Smooth muscle cell (in vitro differentiated cells): ENCODE measurements at regions not wholly inside any gene's neighbourhood (a gene's known extent, or its start where the extent isn't known, plus 50 kb on each side); places are given as distances from the start of the nearest gene placed in this dataset.

Source experiments
- DNase-seq: peaks from one replicate; lab custom pipeline; 2025; ENCODE audit not compliant: unreplicated experiment; lab: John Stamatoyannopoulos, UW
- H2AFZ ChIP-seq: fragments of 200-600 bp; sonication (generic); 2 replicates; pipeline ENCODE4 v1.6.0; 2016; ENCODE audit warnings: antibody characterized with exemption, low read depth, mild to moderate bottlenecking
- H3F3A ChIP-seq: fragments of 200-600 bp; sonication (generic); 2 replicates; pipeline ENCODE4 v1.6.0; 2017; ENCODE audit warnings: antibody characterized with exemption, low read depth
- H3K27ac ChIP-seq: fragments of 200-600 bp; sonication (generic); 2 replicates; pipeline ENCODE4 v1.5.1; 2016; ENCODE audit warnings: low read depth, mild to moderate bottlenecking
- H3K27me3 ChIP-seq: fragments of 200-600 bp; sonication (generic); 2 replicates; pipeline ENCODE4 v1.6.1; 2016; ENCODE audit warnings: low read depth, mild to moderate bottlenecking
- H3K36me3 ChIP-seq: fragments of 200-600 bp; sonication (generic); 2 replicates; pipeline ENCODE4 v1.5.1; 2016; ENCODE audit warnings: low read depth
- H3K4me1 ChIP-seq: fragments of 200-600 bp; sonication (generic); 2 replicates; pipeline ENCODE4 v1.5.1; 2016; ENCODE audit warnings: low read depth
- H3K4me2 ChIP-seq: fragments of 200-600 bp; sonication (generic); 2 replicates; pipeline ENCODE4 v1.6.0; 2016; ENCODE audit warnings: mild to moderate bottlenecking
- H3K4me3 ChIP-seq: fragments of 200-600 bp; sonication (generic); 2 replicates; pipeline ENCODE4 v1.5.1; 2016; ENCODE audit warnings: mild to moderate bottlenecking
- H3K79me2 ChIP-seq: fragments of 200-600 bp; sonication (generic); 2 replicates; pipeline ENCODE4 v1.6.0; 2016; ENCODE audit warnings: low read depth, mild to moderate bottlenecking
- H3K9ac ChIP-seq: fragments of 200-600 bp; sonication (generic); 2 replicates; pipeline ENCODE4 v1.6.0; 2016; ENCODE audit warnings: low read depth
- H3K9me3 ChIP-seq: fragments of 200-600 bp; sonication (generic); replicated peaks from 2 replicates; pipeline ENCODE4 v1.5.1; 2016; ENCODE audit warnings: low read depth
- H4K20me1 ChIP-seq: fragments of 200-600 bp; sonication (generic); 2 replicates; pipeline ENCODE4 v1.6.0; 2016; ENCODE audit warnings: low read depth
- CTCF ChIP-seq: fragments of 200-600 bp; sonication (generic); IDR thresholded peaks from 2 replicates; pipeline ENCODE4 v1.5.1; 2017; ENCODE audit warnings: borderline replicate concordance, mild to moderate bottlenecking, antibody characterized with exemption; ENCODE audit not compliant: insufficient read depth, poor library complexity, severe bottlenecking
- WGBS: methylation state at CpG from one replicate; pipeline ENCODE4 v1.1.7; 2016; ENCODE audit warnings: low lambda C conversion rate; 5-methylcytosine and 5-hydroxymethylcytosine counted together

DNA sequence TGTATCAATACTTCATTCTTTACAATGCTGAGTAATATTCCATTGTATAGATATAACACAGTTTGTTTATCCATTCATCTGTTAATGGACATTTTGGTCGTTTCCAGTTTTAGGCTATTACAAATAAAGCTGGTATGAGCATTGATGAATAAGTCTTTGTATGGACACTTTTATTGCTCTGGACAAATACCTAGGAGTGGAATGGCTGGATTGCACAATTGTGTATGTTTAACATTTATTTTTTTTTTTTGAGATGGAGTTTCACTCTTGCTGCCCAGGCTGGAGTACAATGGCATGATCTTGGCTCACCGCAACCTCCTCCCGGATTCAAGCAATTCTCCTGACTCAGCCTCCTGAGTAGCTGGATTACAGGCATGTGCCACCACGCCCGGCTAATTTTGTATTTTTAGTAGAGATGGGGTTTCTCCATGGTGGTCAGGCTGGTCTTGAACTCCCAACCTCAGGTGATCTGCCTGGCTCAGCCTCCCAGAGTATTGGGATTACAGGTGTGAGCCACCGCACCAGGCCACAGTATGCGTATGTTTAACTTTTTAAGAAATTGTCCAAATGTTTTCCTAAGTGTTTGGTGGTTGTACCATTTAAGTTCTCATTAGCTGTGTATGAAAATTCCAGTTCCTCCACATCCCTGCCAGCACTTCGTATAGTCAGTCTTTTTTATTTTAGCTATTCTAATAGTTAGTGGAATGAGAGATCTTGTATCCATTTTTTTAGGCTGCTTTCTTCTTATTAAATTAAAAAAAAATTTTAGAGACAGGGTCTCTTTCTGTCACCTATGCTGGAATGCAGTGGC lies 194.9 kb upstream of the HAAO start:
- H3F3A ChIP-seq: no peaks in the 10 kb centered on the region
- no peak overlapping the region for H2AFZ ChIP-seq
- no peaks in the 10 kb centered on the region for H3K27me3 ChIP-seq
- no peak overlapping the region for H3K9ac ChIP-seq
- peaks cover 8% of the 10 kb centered on the region for H3K4me1 ChIP-seq
- DNase-seq: no peak
- no peaks in the 10 kb centered on the region for H3K9me3 ChIP-seq
- H3K79me2 ChIP-seq: no peaks in the 10 kb centered on the region
- no peak for TF ChIP-seq CTCF
- H4K20me1 ChIP-seq: no peaks in the 10 kb centered on the region
- H3K27ac ChIP-seq: no peak overlapping the region
- H3K4me2 ChIP-seq: no peak overlapping the region
- no peaks in the 10 kb centered on the region for H3K36me3 ChIP-seq
- 83% methylated on average over 8 of the region's 8 CpGs for WGBS
- no peak overlapping the region for H3K4me3 ChIP-seq

DNA sequence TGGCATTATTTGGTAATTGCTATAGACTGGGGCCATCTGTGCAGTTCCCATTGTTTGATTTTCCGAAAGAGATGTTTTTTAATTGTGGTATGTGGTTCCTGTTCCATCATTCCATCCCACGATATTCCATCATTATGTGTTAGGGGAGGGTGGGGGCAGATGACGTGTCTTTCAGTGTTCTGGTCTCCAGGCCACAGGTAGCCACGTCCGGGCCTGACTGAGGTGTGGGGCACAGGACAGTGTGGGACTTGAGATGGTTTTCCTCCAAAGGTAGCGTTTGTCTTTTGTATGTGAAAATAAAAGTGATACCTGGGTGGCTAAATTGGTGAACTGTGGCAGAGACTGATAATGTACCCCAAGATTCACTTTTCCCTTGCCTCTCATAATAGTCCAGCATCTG lies 192.2 kb upstream of the HAAO start:
- TF ChIP-seq CTCF: no peak
- H3K36me3 ChIP-seq: no peaks in the 10 kb centered on the region
- no peaks in the 10 kb centered on the region for H3F3A ChIP-seq
- no peak overlapping the region for H3K4me3 ChIP-seq
- no peak overlapping the region for H3K27ac ChIP-seq
- no peak overlapping the region for H2AFZ ChIP-seq
- H3K4me2 ChIP-seq: no peak overlapping the region
- no peak overlapping the region for H3K9ac ChIP-seq
- H3K79me2 ChIP-seq: no peaks in the 10 kb centered on the region
- H3K4me1 ChIP-seq: peaks cover 8% of the 10 kb centered on the region
- H4K20me1 ChIP-seq: no peaks in the 10 kb centered on the region
- no peaks in the 10 kb centered on the region for H3K9me3 ChIP-seq
- no peak for DNase-seq
- 94% methylated on average over 6 of the region's 6 CpGs for WGBS
- no peaks in the 10 kb centered on the region for H3K27me3 ChIP-seq

DNA sequence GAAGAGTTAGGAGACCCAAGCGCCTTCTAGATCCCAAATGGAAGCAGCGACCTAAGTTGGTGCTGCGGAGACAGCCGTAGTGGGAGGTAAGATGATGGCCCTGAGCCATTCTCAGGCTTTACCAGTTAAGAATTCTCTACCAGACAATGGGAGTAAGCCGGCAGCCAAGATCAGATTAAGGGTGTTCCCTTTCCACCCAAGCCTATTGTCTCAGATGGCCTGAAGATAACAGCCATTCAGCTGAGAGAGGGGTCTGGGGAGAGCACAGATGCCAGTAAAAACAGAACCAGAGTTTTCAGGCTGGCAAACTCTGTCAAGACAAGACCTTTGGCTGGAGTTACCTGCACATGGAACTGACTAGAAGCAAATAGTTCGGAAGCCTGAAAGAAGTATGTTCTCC lies 191.7 kb upstream of the HAAO start:
- Histone ChIP-seq H4K20me1 (no peaks in the 10 kb centered on the region), H3K4me1 (peaks cover 8% of the 10 kb centered on the region), H3K79me2 (no peaks in the 10 kb centered on the region), H3F3A (no peaks in the 10 kb centered on the region), H3K4me3 (no peak overlapping the region), H3K36me3 (no peaks in the 10 kb centered on the region), H3K4me2 (no peak overlapping the region), H3K27me3 (no peaks in the 10 kb centered on the region), H3K27ac (no peak overlapping the region), H3K9me3 (no peaks in the 10 kb centered on the region), H2AFZ (no peak overlapping the region), H3K9ac (no peak overlapping the region)
- TF ChIP-seq CTCF: no peak
- no peak for DNase-seq
- WGBS: 66% methylated on average over 6 of the region's 6 CpGs
